Ishikawa (cell line): ENCODE measurements at regions not wholly inside any gene's neighbourhood (a gene's known extent, or its start where the extent isn't known, plus 50 kb on each side); places are given as distances from the start of the nearest gene placed in this dataset.

Experiments
- CEBPB ChIP-seq: IDR thresholded peaks from 2 replicates; pipeline ENCODE4 v1.6.1; 2012
- CREB1 ChIP-seq: IDR thresholded peaks from 2 replicates; pipeline ENCODE4 v1.6.1; 2012; ENCODE audit warnings: low read depth
- EGR1 ChIP-seq: IDR thresholded peaks from 2 replicates; pipeline ENCODE4 v1.6.1; 2012
- EP300 ChIP-seq: IDR thresholded peaks from 2 replicates; pipeline ENCODE4 v1.6.1; 2012; ENCODE audit warnings: borderline replicate concordance
- FOXM1 ChIP-seq: IDR thresholded peaks from 2 replicates; pipeline ENCODE4 v1.6.1; 2012; ENCODE audit warnings: low read depth, borderline replicate concordance
- NFIC ChIP-seq: IDR thresholded peaks from 2 replicates; pipeline ENCODE4 v1.6.1; 2012
- RAD21 ChIP-seq: IDR thresholded peaks from 2 replicates; pipeline ENCODE4 v1.6.1; 2012; ENCODE audit warnings: low read depth
- TAF1 ChIP-seq: IDR thresholded peaks from 2 replicates; pipeline ENCODE4 v1.6.1; 2012; ENCODE audit warnings: low read depth, mild to moderate bottlenecking
- TCF12 ChIP-seq: IDR thresholded peaks from 2 replicates; pipeline ENCODE4 v1.6.1; 2012; ENCODE audit warnings: low read depth
- TEAD4 ChIP-seq: IDR thresholded peaks from 2 replicates; pipeline ENCODE4 v1.6.1; 2012
- YY1 ChIP-seq: IDR thresholded peaks from 2 replicates; pipeline ENCODE4 v1.6.1; 2012; ENCODE audit warnings: low read depth
- ZBTB7A ChIP-seq: IDR thresholded peaks from 2 replicates; pipeline ENCODE4 v1.6.1; 2012; ENCODE audit warnings: low read depth
- TF ChIP-seq, protein P1 (sequence below): IDR thresholded peaks from 2 replicates; pipeline ENCODE4 v1.6.1; 2012; ENCODE audit warnings: low read depth, mild to moderate bottlenecking
- TF ChIP-seq, protein P2 (sequence below): IDR thresholded peaks from 2 replicates; pipeline ENCODE4 v1.6.1; 2012
- TF ChIP-seq, protein P3 (sequence below): IDR thresholded peaks from 2 replicates; pipeline ENCODE4 v1.6.1; 2012

DNA sequence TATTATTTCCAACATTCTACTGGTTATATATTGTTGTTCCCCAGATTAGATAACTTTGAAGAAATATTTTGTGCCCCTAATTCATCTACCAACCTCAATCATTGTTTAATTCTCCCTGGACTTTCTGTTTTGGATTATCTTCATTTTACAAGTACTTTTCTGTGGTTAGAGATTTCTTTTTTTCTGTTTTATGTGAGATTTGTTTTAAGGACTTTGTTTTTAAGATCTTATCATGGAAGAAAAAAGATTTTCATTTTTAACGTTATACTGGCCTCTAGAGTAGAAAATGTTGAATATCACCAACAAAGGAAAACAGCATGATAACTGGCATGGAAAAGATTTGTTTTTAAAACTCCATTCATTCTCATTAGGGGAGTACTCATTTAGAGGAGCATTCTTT is 210.9 kb upstream of the KCNMB2 start:
- TF ChIP-seq RAD21 = peak; percentile 57
- TF ChIP-seq, protein P1, sequence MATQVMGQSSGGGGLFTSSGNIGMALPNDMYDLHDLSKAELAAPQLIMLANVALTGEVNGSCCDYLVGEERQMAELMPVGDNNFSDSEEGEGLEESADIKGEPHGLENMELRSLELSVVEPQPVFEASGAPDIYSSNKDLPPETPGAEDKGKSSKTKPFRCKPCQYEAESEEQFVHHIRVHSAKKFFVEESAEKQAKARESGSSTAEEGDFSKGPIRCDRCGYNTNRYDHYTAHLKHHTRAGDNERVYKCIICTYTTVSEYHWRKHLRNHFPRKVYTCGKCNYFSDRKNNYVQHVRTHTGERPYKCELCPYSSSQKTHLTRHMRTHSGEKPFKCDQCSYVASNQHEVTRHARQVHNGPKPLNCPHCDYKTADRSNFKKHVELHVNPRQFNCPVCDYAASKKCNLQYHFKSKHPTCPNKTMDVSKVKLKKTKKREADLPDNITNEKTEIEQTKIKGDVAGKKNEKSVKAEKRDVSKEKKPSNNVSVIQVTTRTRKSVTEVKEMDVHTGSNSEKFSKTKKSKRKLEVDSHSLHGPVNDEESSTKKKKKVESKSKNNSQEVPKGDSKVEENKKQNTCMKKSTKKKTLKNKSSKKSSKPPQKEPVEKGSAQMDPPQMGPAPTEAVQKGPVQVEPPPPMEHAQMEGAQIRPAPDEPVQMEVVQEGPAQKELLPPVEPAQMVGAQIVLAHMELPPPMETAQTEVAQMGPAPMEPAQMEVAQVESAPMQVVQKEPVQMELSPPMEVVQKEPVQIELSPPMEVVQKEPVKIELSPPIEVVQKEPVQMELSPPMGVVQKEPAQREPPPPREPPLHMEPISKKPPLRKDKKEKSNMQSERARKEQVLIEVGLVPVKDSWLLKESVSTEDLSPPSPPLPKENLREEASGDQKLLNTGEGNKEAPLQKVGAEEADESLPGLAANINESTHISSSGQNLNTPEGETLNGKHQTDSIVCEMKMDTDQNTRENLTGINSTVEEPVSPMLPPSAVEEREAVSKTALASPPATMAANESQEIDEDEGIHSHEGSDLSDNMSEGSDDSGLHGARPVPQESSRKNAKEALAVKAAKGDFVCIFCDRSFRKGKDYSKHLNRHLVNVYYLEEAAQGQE = no peak

DNA sequence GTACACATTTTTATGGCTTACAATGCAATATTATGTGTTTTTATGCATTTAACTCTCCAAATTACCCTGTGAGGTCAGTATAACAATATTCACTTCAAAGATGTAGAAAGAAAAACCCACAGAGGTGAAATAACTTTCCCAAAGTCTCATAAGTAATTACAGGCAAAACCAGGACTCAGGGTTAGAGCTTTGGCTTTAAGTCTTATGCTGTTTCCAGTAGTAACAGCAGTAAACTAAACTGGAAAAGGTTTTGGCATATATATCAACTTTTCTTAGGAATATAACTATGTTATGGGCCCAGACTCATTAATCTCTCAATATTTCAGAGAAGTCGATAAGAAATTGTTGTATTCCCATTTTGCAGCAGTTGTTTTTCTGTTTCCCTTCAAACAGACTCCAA is 206.3 kb upstream of the KCNMB2 start:
- no peak for TF ChIP-seq CEBPB
- TF ChIP-seq, protein P1 = no peak
- TF ChIP-seq, protein P2, sequence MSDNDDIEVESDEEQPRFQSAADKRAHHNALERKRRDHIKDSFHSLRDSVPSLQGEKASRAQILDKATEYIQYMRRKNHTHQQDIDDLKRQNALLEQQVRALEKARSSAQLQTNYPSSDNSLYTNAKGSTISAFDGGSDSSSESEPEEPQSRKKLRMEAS = no peak
- TF ChIP-seq, protein P3, sequence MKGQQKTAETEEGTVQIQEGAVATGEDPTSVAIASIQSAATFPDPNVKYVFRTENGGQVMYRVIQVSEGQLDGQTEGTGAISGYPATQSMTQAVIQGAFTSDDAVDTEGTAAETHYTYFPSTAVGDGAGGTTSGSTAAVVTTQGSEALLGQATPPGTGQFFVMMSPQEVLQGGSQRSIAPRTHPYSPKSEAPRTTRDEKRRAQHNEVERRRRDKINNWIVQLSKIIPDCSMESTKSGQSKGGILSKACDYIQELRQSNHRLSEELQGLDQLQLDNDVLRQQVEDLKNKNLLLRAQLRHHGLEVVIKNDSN = no peak
- TF ChIP-seq TAF1 = no peak
- no peak for TF ChIP-seq CREB1

DNA sequence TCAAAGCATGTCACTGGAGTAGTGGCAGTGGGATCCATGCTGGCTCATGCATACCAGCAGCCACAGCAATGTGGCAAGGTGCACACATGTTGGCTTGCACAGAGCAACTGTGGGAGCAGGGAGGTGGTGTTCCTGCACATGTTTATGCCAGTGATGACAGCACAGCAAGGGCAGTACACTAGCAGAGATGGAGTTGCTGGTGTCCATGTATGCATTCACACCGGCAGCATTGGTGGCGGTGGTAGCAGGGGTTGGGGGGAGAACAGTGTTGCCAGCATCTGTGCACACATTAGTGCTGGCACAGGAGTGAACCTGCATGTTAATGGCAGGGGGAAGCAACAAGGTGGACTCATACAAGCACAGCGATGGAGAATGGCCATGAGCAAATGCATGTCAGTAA is 202.0 kb upstream of the KCNMB2 start:
- TF ChIP-seq FOXM1 (no peak), TAF1 (no peak), TCF12 (no peak), ZBTB7A (no peak), NFIC (no peak)
- TF ChIP-seq, protein P1 = no peak

DNA sequence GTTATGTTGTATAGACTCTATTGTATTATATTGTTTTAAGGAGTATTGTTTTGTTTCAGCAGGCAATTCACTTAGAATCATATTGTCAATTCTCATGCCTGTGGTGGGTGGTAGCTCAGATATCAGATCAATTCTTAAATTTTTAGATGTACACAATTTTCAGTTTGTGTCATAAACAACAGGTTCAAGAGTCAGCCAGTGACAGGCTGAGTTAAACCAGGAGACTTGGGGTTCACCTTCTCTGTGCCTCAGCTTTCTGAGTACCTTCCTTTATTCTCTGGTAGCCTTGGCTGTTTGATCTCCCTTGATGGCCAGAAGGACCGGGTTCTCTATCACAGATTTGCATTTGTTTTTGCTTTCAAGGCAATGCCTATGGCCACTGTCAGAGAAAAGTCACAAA is 199.9 kb upstream of the KCNMB2 start:
- no peak for TF ChIP-seq CREB1
- TF ChIP-seq, protein P3 = no peak
- no peak for TF ChIP-seq ZBTB7A
- TF ChIP-seq TCF12 = no peak
- TF ChIP-seq, protein P2 = no peak
- no peak for TF ChIP-seq TAF1
- TF ChIP-seq, protein P1 = no peak
- TF ChIP-seq TEAD4 = no peak

DNA sequence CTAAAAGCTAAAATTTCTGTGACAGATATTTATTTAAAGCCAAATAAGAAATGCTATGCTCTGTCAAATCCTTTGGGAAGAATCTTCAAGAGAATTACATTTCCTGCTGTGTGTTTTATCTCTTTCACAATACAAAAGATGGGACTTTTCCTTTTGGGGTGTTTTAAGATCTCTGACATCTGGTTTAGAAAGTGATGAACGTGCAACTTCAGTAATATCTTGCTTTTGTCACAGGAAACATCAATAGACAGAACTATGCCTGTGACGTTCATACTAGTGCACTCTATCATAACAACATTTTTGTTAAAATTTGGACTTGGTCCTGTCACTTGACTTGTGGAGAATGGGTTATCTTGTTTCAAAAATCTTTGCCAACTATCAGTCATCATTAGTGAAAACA is 195.7 kb upstream of the KCNMB2 start:
- TF ChIP-seq NFIC (no peak), TEAD4 (no peak), CREB1 (no peak), EGR1 (no peak), CEBPB (no peak), EP300 (no peak), RAD21 (no peak), TAF1 (no peak), TCF12 (no peak), ZBTB7A (no peak), FOXM1 (no peak), YY1 (no peak)
- TF ChIP-seq, protein P2 = no peak
- TF ChIP-seq, protein P1 = no peak
- TF ChIP-seq, protein P3 = no peak
